ENCODE measurements at regions not wholly inside any gene's neighbourhood (a gene's known extent, or its start where the extent isn't known, plus 50 kb on each side); places are given as distances from the start of the nearest gene placed in this dataset.

GRCh38 chr2:118738524-118739308 lies 108.7 kb downstream of the EN1 start:
- DNase-seq (ENCODE audit: low read depth in 2 of 2), result no peak

GRCh38 chr2:118738106-118738505 lies 109.3 kb downstream of the EN1 start:
- DNase-seq (ENCODE audit: low read depth in 2 of 2), result no peak

GRCh38 chr2:118737684-118738083 lies 109.8 kb downstream of the EN1 start:
- DNase-seq (ENCODE audit: low read depth in 2 of 2), result no peak

- DNase-seq (ENCODE audit: low read depth in 2 of 2), result no peak
Observed at GRCh38 chr2:118732432-118732831, 115.0 kb downstream of the EN1 start.

- DNase-seq (ENCODE audit: low read depth in 2 of 2), result no peak
Observed at GRCh38 chr2:118731413-118731812, 116.0 kb downstream of the EN1 start.

GRCh38 chr2:118730405-118730804 lies 117.0 kb downstream of the EN1 start:
- DNase-seq (ENCODE audit: low read depth in 2 of 2), result no peak

- DNase-seq (ENCODE audit: low read depth in 2 of 2), result no peak
Observed at GRCh38 chr2:118729760-118730159, 117.7 kb downstream of the EN1 start.

GRCh38 chr2:118728984-118729383 lies 118.5 kb downstream of the EN1 start:
- no peak for DNase-seq (ENCODE audit: low read depth in 2 of 2)

GRCh38 chr2:118726821-118727220 lies 120.6 kb downstream of the EN1 start:
- DNase-seq (ENCODE audit: low read depth in 2 of 2), result no peak

GRCh38 chr2:118723394-118723793 lies 124.1 kb downstream of the EN1 start:
- no peak for DNase-seq (ENCODE audit: low read depth in 2 of 2)

GRCh38 chr2:118722976-118723375 lies 124.5 kb downstream of the EN1 start:
- no peak for DNase-seq (ENCODE audit: low read depth in 2 of 2)

- DNase-seq (ENCODE audit: low read depth in 2 of 2), result no peak
Observed at GRCh38 chr2:118721817-118722551, 125.5 kb downstream of the EN1 start.

GRCh38 chr2:118720866-118721265 lies 126.6 kb downstream of the EN1 start:
- no peak for DNase-seq (ENCODE audit: low read depth in 2 of 2)

- no peak for DNase-seq (ENCODE audit: low read depth in 2 of 2)
Observed at GRCh38 chr2:118718921-118719320, 128.5 kb downstream of the EN1 start.

- no peak for DNase-seq (ENCODE audit: low read depth in 2 of 2)
Observed at GRCh38 chr2:118716102-118716501, 131.3 kb downstream of the EN1 start.

- DNase-seq (ENCODE audit: low read depth in 2 of 2), result no peak
Observed at GRCh38 chr2:118714118-118714517, 133.3 kb downstream of the EN1 start.

- DNase-seq (ENCODE audit: low read depth in 2 of 2), result no peak
Observed at GRCh38 chr2:118711603-118712002, 135.8 kb downstream of the EN1 start.

- DNase-seq (ENCODE audit: low read depth in 2 of 2), result no peak
Observed at GRCh38 chr2:118710481-118710880, 137.0 kb downstream of the EN1 start.

- DNase-seq (ENCODE audit: low read depth in 2 of 2), result no peak
Observed at GRCh38 chr2:118709786-118710185, 137.7 kb downstream of the EN1 start.

- DNase-seq (ENCODE audit: low read depth in 2 of 2), result no peak
Observed at GRCh38 chr2:118706844-118707243, 140.6 kb downstream of the EN1 start.

- no peak for DNase-seq (ENCODE audit: low read depth in 2 of 2)
Observed at GRCh38 chr2:118706371-118706770, 141.1 kb downstream of the EN1 start.

GRCh38 chr2:118705032-118705431 lies 142.4 kb downstream of the EN1 start:
- no peak for DNase-seq (ENCODE audit: low read depth in 2 of 2)

GRCh38 chr2:118699447-118700175 lies 147.8 kb downstream of the EN1 start:
- no peak for DNase-seq (ENCODE audit: low read depth in 2 of 2)
